Left ventricle myocardium superior (tissue), 1 donor: ENCODE measurements at regions not wholly inside any gene's neighbourhood (a gene's known extent, or its start where the extent isn't known, plus 50 kb on each side); places are given as distances from the start of the nearest gene placed in this dataset.
A peak's percentile ranks its signal among the peaks of the same experiment; 100 is the strongest.

ENCODE experiments used
- ATAC-seq: fragments of 200-7000 bp; cut with Tn5 transposase; one replicate; pipeline ENCODE4 v1.9.1; 2020; ENCODE audit warnings: mild to moderate bottlenecking, moderate library complexity
- DNase-seq: peaks from one replicate; pipeline ENCODE4 v3.0.0-alpha.2; 2020
- intact Hi-C: fragments of 100-400 bp; cut with micrococcal nuclease; formaldehyde crosslinking; loops from one replicate; pipeline ENCODE4 v1.11.0; 2022
- donor health status: DM: no; HTN: yes; CAD: no; lungs with severe emphysema.

- intact Hi-C loops: loop anchor here (10.0 kb wide), 1 partner anchor 72 kb away; no protein-coding TSS in a partner anchor
- ATAC-seq (no peak), DNase-seq (no peak)
These were observed 125.0 kb upstream of the NCOR2 start for GRCh38 chr12:124692443-124692842.

GRCh38 chr12:124691429-124691828 lies 124.0 kb upstream of the NCOR2 start:
- intact Hi-C loops: loop anchor here (10.0 kb wide), 1 partner anchor 73 kb away; no protein-coding TSS in a partner anchor
- no peak for ATAC-seq
- no peak for DNase-seq

GRCh38 chr12:124689631-124690030 lies 122.2 kb upstream of the NCOR2 start:
- ATAC-seq (no peak), DNase-seq (no peak)
- intact Hi-C loops: loop anchor here (10.0 kb wide), 1 partner anchor 75 kb away; no protein-coding TSS in a partner anchor

GRCh38 chr12:124688356-124688992 lies 121.1 kb upstream of the NCOR2 start:
- no peak for DNase-seq
- intact Hi-C loops: no loop called here
- no peak for ATAC-seq

GRCh38 chr12:124687917-124688316 lies 120.5 kb upstream of the NCOR2 start:
- intact Hi-C loops: no loop called here
- peak; percentile 40 for ATAC-seq
- peak; percentile 65 for DNase-seq

GRCh38 chr12:124687174-124687902 lies 119.9 kb upstream of the NCOR2 start:
- no peak for DNase-seq
- intact Hi-C loops: no loop called here
- no peak for ATAC-seq

GRCh38 chr12:124686370-124687173 lies 119.2 kb upstream of the NCOR2 start:
- ATAC-seq (no peak), DNase-seq (no peak)
- intact Hi-C loops: no loop called here

GRCh38 chr12:124685689-124686369 lies 118.4 kb upstream of the NCOR2 start:
- intact Hi-C loops: no loop called here
- DNase-seq: no peak
- peak; percentile 18 for ATAC-seq

GRCh38 chr12:124684971-124685688 lies 117.7 kb upstream of the NCOR2 start:
- peak; percentile 38 for ATAC-seq
- DNase-seq: no peak
- intact Hi-C loops: no loop called here

- intact Hi-C loops: no loop called here
- ATAC-seq (peak; percentile 8), DNase-seq (no peak)
These were observed 117.1 kb upstream of the NCOR2 start for GRCh38 chr12:124684496-124684895.

- DNase-seq (no peak), ATAC-seq (no peak)
- intact Hi-C loops: no loop called here
These were observed 116.0 kb upstream of the NCOR2 start for GRCh38 chr12:124683152-124684124.

GRCh38 chr12:124682425-124683151 lies 115.2 kb upstream of the NCOR2 start:
- intact Hi-C loops: no loop called here
- ATAC-seq: no peak
- DNase-seq: no peak

- intact Hi-C loops: no loop called here
- ATAC-seq (peak; percentile 65), DNase-seq (peak; percentile 77)
These were observed 114.5 kb upstream of the NCOR2 start for GRCh38 chr12:124681779-124682391.

- ATAC-seq (peak; percentile 78), DNase-seq (peak; percentile 77)
- intact Hi-C loops: no loop called here
These were observed 113.7 kb upstream of the NCOR2 start for GRCh38 chr12:124680863-124681778.

GRCh38 chr12:124679533-124680371 lies 112.3 kb upstream of the NCOR2 start:
- intact Hi-C loops: loop anchor here (10.0 kb wide), 1 partner anchor 105 kb away; no protein-coding TSS in a partner anchor
- peak; percentile 75 for DNase-seq
- peak; percentile 39 for ATAC-seq
